ENCODE measurements at regions not wholly inside any gene's neighbourhood (a gene's known extent, or its start where the extent isn't known, plus 50 kb on each side); places are given as distances from the start of the nearest gene placed in this dataset.

GRCh38 chr12:92431146-92431545, 271.6 kb upstream of the PLEKHG7 start:
- Mint-ChIP-seq H3K4me3 (ENCODE audit: unreplicated experiment) (no peak overlapping the region), H3K27me3 (ENCODE audit: unreplicated experiment) (peaks cover 2% of the 10 kb centered on the region), H3K36me3 (ENCODE audit: low read depth, unreplicated experiment) (no peaks in the 10 kb centered on the region), H3K9me3 (ENCODE audit: unreplicated experiment) (no peaks in the 10 kb centered on the region), H3K27ac (ENCODE audit: unreplicated experiment) (no peak overlapping the region), H3K4me1 (ENCODE audit: unreplicated experiment) (no peaks in the 10 kb centered on the region)
- DNase-seq (ENCODE audit: low spot score): no peak
- TF ChIP-seq, protein P1, sequence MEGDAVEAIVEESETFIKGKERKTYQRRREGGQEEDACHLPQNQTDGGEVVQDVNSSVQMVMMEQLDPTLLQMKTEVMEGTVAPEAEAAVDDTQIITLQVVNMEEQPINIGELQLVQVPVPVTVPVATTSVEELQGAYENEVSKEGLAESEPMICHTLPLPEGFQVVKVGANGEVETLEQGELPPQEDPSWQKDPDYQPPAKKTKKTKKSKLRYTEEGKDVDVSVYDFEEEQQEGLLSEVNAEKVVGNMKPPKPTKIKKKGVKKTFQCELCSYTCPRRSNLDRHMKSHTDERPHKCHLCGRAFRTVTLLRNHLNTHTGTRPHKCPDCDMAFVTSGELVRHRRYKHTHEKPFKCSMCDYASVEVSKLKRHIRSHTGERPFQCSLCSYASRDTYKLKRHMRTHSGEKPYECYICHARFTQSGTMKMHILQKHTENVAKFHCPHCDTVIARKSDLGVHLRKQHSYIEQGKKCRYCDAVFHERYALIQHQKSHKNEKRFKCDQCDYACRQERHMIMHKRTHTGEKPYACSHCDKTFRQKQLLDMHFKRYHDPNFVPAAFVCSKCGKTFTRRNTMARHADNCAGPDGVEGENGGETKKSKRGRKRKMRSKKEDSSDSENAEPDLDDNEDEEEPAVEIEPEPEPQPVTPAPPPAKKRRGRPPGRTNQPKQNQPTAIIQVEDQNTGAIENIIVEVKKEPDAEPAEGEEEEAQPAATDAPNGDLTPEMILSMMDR (IDR thresholded peaks at IDR 0.05; ENCODE audit: unreplicated experiment): no peak

GRCh38 chr12:92426332-92426731, 276.5 kb upstream of the PLEKHG7 start:
- Mint-ChIP-seq H3K27ac (ENCODE audit: unreplicated experiment) (no peak overlapping the region), H3K36me3 (ENCODE audit: low read depth, unreplicated experiment) (no peaks in the 10 kb centered on the region), H3K27me3 (ENCODE audit: unreplicated experiment) (no peaks in the 10 kb centered on the region), H3K9me3 (ENCODE audit: unreplicated experiment) (no peaks in the 10 kb centered on the region), H3K4me3 (ENCODE audit: unreplicated experiment) (no peak overlapping the region), H3K4me1 (ENCODE audit: unreplicated experiment) (no peaks in the 10 kb centered on the region)
- no peak for DNase-seq (ENCODE audit: low spot score)
- TF ChIP-seq, protein P1 (IDR thresholded peaks at IDR 0.05; ENCODE audit: unreplicated experiment): no peak

GRCh38 chr12:92425165-92425564, 277.6 kb upstream of the PLEKHG7 start:
- Mint-ChIP-seq H3K27me3 (ENCODE audit: unreplicated experiment) (no peaks in the 10 kb centered on the region), H3K4me3 (ENCODE audit: unreplicated experiment) (no peak overlapping the region), H3K9me3 (ENCODE audit: unreplicated experiment) (no peaks in the 10 kb centered on the region), H3K36me3 (ENCODE audit: low read depth, unreplicated experiment) (no peaks in the 10 kb centered on the region), H3K27ac (ENCODE audit: unreplicated experiment) (no peak overlapping the region), H3K4me1 (ENCODE audit: unreplicated experiment) (no peaks in the 10 kb centered on the region)
- TF ChIP-seq, protein P1 (IDR thresholded peaks at IDR 0.05; ENCODE audit: unreplicated experiment): no peak
- no peak for DNase-seq (ENCODE audit: low spot score)

GRCh38 chr12:92424338-92424737, 278.5 kb upstream of the PLEKHG7 start:
- TF ChIP-seq, protein P1 (IDR thresholded peaks at IDR 0.05; ENCODE audit: unreplicated experiment): no peak
- Mint-ChIP-seq H3K27ac (ENCODE audit: unreplicated experiment) (no peak overlapping the region), H3K9me3 (ENCODE audit: unreplicated experiment) (no peaks in the 10 kb centered on the region), H3K27me3 (ENCODE audit: unreplicated experiment) (no peaks in the 10 kb centered on the region), H3K4me1 (ENCODE audit: unreplicated experiment) (no peaks in the 10 kb centered on the region), H3K4me3 (ENCODE audit: unreplicated experiment) (no peak overlapping the region), H3K36me3 (ENCODE audit: low read depth, unreplicated experiment) (no peaks in the 10 kb centered on the region)
- no peak for DNase-seq (ENCODE audit: low spot score)

DNA sequence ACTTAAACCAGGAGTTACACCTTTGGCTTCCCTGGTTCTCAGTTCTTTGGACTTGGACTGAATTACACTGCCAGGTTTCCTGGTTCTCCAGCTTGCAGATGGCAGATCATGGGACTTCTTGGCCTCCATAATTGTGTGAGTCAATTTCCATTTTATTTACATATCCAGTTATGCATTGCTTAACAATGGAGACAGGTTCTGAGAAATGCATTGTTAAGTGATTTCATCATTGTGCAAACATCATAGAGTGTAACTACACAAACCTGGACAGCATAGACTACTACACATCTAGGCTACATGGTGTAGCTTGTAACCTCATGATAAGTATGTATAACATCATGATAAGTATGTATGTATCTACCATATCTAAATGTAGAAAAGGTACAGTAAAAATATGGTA, 276.1 kb upstream of the BTG1 start:
- H3K4me3 Mint-ChIP-seq (ENCODE audit: unreplicated experiment): no peak overlapping the region
- no peak overlapping the region for H3K27ac Mint-ChIP-seq (ENCODE audit: unreplicated experiment)
- TF ChIP-seq, protein P1 (IDR thresholded peaks at IDR 0.05; ENCODE audit: unreplicated experiment): no peak
- no peaks in the 10 kb centered on the region for H3K36me3 Mint-ChIP-seq (ENCODE audit: low read depth, unreplicated experiment)
- no peaks in the 10 kb centered on the region for H3K27me3 Mint-ChIP-seq (ENCODE audit: unreplicated experiment)
- DNase-seq (ENCODE audit: low spot score): no peak
- H3K4me1 Mint-ChIP-seq (ENCODE audit: unreplicated experiment): no peaks in the 10 kb centered on the region
- no peaks in the 10 kb centered on the region for H3K9me3 Mint-ChIP-seq (ENCODE audit: unreplicated experiment)
